ENCODE measurements at regions not wholly inside any gene's neighbourhood (a gene's known extent, or its start where the extent isn't known, plus 50 kb on each side); places are given as distances from the start of the nearest gene placed in this dataset.
A peak's percentile ranks its signal among the peaks of the same experiment; 100 is the strongest.

- no peak overlapping the region for H3K4me3 ChIP-seq
- DNase-seq (no peak), ATAC-seq (no peak)
- H3K27ac ChIP-seq: no peak overlapping the region
- no peaks in the 10 kb centered on the region for H3K27me3 ChIP-seq
- no peaks in the 10 kb centered on the region for H3K36me3 ChIP-seq
- TF ChIP-seq, protein P1, sequence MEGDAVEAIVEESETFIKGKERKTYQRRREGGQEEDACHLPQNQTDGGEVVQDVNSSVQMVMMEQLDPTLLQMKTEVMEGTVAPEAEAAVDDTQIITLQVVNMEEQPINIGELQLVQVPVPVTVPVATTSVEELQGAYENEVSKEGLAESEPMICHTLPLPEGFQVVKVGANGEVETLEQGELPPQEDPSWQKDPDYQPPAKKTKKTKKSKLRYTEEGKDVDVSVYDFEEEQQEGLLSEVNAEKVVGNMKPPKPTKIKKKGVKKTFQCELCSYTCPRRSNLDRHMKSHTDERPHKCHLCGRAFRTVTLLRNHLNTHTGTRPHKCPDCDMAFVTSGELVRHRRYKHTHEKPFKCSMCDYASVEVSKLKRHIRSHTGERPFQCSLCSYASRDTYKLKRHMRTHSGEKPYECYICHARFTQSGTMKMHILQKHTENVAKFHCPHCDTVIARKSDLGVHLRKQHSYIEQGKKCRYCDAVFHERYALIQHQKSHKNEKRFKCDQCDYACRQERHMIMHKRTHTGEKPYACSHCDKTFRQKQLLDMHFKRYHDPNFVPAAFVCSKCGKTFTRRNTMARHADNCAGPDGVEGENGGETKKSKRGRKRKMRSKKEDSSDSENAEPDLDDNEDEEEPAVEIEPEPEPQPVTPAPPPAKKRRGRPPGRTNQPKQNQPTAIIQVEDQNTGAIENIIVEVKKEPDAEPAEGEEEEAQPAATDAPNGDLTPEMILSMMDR (IDR thresholded peaks at IDR 0.05): no peak
- H3K9me3 ChIP-seq: no peaks in the 10 kb centered on the region
- peaks cover 0 to 12% (median 4%) of the 10 kb centered on the region in 9 donors for H3K4me1 ChIP-seq
- intact Hi-C loops (cut with DNase I): loop anchor here in 1 of 10 donors (5.0 to 10.0 kb wide), 2 partner anchors 140 to 238 kb away; no protein-coding TSS in a partner anchor
Measured at GRCh38 chr5:158644301-158644700, 455.4 kb downstream of the EBF1 start.

- Histone ChIP-seq H3K36me3 (no peaks in the 10 kb centered on the region), H3K27ac (peak overlapping the region in 1 of 10 donors; percentile 51), H3K27me3 (no peaks in the 10 kb centered on the region), H3K4me1 (peaks cover 0 to 12% (median 4%) of the 10 kb centered on the region in 9 donors), H3K9me3 (no peaks in the 10 kb centered on the region), H3K4me3 (no peak overlapping the region)
- no peak for ATAC-seq
- TF ChIP-seq, protein P1 (IDR thresholded peaks at IDR 0.05): no peak
- intact Hi-C loops (cut with DNase I): loop anchor here in 1 of 10 donors (5.0 to 10.0 kb wide), 2 partner anchors 139 to 238 kb away; no protein-coding TSS in a partner anchor
- 42 to 68% methylated on average over 1 of the region's 1 CpG for WGBS, 2 donors
- DNase-seq: no peak
Measured at GRCh38 chr5:158643840-158644239, 455.9 kb downstream of the EBF1 start.

GRCh38 chr5:158642879-158643278 is 456.8 kb downstream of the EBF1 start:
- peak; percentile 42 to 59 for DNase-seq
- H3K27me3 ChIP-seq: no peaks in the 10 kb centered on the region
- ATAC-seq: peak in 7 of 8 donors; percentile 78 to 91 (median 85)
- intact Hi-C loops (cut with DNase I): loop anchor here in 1 of 10 donors (5.0 to 10.0 kb wide), 2 partner anchors 138 to 239 kb away; no protein-coding TSS in a partner anchor
- peaks cover 0 to 12% (median 4%) of the 10 kb centered on the region in 9 donors for H3K4me1 ChIP-seq
- peak overlapping the region in 3 of 10 donors; percentile 38 to 51 (median 44) for H3K27ac ChIP-seq
- no peak overlapping the region for H3K4me3 ChIP-seq
- H3K9me3 ChIP-seq: no peaks in the 10 kb centered on the region
- TF ChIP-seq, protein P1 (IDR thresholded peaks at IDR 0.05): no peak
- H3K36me3 ChIP-seq: no peaks in the 10 kb centered on the region

DNA sequence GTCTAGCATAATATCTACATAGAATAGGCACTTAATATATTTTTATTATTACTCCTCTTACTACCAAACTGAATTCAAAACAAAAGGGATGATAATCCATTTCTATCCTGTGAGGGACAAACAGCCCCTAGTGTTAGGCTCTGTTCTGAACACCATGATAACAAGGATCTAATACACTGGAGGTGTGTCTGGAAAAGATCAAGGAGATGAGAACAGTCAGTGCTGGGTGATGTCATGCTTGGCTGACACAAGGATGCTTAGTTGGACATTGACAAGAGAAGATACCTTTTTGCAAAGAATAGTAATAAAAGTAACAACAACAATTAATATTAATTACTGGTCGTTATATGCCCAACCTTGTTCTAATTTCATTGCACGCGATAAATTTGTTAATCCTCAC is 458.7 kb downstream of the EBF1 start:
- TF ChIP-seq, protein P1 (IDR thresholded peaks at IDR 0.05): no peak

More for the DNA sequence above, 458.7 kb downstream of the EBF1 start:
- H3K27me3 ChIP-seq: no peaks in the 10 kb centered on the region
- H3K9me3 ChIP-seq: no peaks in the 10 kb centered on the region
- intact Hi-C loops (cut with DNase I): loop anchor here in 1 of 10 donors (5.0 to 10.0 kb wide), 2 partner anchors 136 to 241 kb away; no protein-coding TSS in a partner anchor
- no peak overlapping the region for H3K4me3 ChIP-seq
- 95% methylated on average over 3 of the region's 3 CpGs for WGBS, 2 donors
- no peaks in the 10 kb centered on the region for H3K36me3 ChIP-seq
- no peak overlapping the region for H3K27ac ChIP-seq
- ATAC-seq: no peak
- H3K4me1 ChIP-seq: peaks cover 0 to 24% (median 7%) of the 10 kb centered on the region in 9 donors
- no peak for DNase-seq
